HG02852 (cell line): ENCODE measurements at regions not wholly inside any gene's neighbourhood (a gene's known extent, or its start where the extent isn't known, plus 50 kb on each side); places are given as distances from the start of the nearest gene placed in this dataset.

Source experiments
- ATAC-seq: cut with Tn5 transposase; IDR thresholded peaks from one replicate; pipeline ENCODE4 v1.9.1; 2021; ENCODE audit warnings: mild to moderate bottlenecking, moderate library complexity; ENCODE audit not compliant: unreplicated experiment

DNA sequence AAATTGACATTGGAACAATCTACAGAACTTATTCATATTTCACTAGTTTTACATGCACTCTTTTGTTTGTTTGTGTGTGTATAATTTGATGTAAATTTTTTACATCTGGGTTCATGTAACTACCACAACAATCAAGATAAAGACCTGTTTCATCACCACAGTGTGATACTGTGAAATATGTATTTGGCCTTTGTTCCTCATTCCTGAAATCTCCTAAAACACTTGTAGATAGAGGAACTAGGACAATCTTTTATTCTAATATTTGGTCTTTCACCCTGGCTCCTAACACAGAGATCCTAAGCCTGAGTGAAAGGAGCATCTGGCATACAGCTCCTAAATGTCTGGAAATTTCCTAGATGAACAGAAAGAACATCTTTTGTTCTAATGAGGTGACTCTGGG, 155.0 kb upstream of the GPR149 start:
- ATAC-seq: no peak

DNA sequence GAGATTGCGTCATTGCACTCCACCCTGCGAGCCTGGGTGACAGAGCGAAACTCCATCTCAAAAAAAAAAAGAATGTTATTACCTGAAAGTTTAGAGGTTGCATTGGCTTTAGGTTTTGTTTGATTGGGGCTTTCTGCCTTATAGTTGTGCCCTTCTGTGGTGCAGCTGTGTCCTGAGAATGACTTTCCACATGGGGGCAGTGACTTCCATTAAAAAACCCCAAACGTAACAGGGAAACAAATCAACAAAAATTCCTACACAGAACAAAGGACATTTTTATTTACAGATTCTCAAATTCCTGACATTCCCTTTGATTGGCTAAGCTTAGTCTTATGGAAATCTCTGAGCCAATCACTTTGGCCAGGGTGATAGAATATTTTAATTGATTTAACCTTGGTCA, 154.1 kb upstream of the GPR149 start:
- no peak for ATAC-seq

DNA sequence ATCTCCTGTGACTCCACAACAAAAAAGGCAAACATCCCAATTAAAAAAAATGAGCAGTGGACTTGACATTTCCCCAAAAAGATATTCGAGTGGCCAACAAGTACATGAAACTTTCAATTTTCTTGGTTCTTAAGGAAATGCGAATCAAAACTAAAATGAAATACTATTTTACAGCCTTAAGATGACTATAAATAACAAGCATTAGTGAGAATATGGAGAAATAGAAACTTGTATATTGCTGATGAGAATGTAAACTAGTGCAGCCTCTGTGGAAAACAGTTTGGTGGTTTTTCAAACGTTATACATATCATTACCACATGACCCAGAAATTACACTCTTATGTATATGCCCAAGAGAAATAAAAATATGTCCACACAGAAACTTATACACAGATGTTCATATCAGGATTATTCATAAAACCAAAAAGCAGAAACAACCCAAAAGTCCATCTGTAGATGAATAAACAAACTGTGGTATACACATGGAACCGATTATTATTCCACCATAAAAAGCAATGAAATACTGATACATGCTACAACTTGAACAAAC, 153.2 kb upstream of the GPR149 start:
- ATAC-seq: no peak

DNA sequence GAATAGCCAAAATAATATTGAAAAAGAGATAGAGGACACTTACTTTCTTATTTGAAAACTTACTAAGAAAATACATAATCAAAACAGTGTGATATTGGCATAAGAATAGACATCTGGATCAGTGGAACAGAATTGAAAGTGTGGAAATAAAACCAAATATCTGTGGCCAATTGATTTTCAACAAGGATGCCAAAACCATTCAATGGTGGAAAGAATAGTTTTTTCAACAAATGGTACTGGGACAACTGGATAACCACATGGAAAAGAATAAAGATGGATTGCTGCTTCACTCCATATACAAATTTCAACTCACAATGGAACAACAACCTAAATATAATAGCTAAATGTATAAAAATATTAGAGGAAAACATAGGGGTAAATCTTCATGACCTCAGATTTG, 152.5 kb upstream of the GPR149 start:
- ATAC-seq: no peak

DNA sequence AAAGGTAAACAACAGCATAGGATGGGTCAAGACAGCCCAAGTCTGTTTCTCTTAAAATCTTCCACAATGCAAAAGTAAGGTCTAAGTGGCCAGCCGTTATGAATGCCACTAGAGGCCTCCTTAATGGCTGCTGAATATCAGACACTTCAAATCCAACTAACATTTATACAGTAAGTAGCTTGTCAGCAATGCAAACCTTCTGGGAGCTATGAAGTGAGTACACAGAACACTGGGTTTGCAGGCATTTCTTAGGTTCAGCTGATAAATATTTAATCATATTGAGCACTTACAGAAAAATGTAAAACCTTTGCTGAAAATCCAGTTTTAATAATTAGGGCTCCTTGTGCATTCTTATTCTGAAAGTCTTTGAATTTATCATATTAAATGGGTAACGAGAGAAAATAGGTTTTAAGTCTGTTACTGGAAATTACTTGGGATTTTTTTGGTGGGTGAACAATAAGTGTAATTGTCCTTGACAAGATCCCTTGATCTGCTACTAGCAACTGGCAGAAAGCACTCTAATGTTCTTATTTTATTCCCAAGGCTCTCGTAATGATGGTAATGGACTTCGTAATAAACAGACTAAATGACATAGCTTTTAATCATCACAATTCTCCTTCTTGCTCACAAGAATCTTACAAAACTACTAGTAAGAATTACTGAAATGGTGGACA, 141.7 kb upstream of the GPR149 start:
- ATAC-seq: no peak

DNA sequence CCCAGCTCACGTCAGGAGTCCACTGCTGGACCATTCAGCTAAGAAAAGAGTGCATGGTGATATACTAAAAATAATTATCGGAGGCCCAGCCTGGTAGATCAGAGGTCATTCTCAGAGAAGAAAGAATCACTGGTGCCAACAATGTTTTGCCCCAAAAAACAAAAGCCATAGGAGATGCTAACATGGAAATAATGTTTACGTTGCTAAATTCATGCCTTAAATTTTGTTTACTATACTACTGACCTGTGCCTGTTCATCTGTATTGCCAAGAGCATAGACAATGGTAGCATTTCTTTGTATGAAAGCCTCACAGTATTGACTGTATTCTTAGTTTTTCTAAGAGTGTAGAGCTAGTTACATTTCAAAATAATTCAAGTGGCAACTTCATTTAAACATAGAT, 138.1 kb upstream of the GPR149 start:
- no peak for ATAC-seq

DNA sequence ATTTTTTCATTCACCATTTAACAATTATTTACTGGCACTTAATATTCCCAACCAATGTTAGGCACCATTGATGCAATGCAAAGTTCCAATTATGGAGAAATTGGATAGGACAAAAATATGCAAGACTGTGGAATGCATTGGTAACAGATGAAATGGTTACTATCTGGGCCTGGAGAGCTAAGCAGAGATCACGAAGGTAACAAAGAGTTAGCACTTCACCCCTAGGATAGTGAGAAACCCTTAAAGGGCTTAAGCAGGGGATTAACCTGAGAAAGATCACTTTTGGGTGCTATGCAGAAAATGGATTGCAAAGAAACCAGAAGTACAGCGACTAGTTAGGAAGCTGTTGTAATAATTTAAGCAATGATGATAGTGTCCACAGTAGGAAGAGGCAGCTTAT, 129.6 kb upstream of the GPR149 start:
- ATAC-seq: no peak

DNA sequence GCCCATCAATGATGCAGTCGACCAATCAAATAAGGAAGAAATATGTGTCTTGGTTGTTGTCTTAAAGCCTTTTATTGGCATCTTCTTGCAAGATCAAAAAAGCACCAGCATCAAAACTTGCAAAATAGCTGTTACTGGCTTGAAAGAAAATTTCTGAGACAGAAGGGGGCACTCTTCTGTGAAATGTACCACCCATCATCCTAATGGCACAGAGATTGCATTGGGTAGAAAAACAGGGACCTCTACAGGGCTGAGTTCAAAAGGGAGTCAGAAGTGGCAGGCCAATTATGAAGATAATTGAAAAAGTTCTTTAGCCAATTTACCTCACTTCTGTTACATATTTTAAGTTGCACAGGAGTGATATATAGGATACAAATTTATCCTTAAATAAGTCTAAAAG, 122.3 kb upstream of the GPR149 start:
- no peak for ATAC-seq

DNA sequence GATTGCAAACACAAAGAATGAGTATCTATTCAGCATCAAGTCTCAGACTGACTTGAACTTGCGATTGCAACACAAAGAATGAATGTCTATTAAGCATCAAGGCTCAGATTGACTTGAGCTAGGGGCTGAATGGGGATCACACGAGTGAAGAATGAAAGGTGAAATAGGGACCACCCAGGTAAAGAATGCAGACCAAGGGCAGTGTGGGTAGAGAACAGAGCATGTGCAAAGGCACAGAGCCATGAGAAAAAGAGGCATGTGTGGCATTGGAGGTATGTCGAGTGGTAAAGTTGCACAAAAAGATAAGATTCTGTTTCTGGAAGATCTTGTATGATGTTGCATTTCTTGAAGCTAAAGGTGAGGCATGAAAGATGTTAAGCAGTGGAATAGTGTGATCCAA, 119.4 kb upstream of the GPR149 start:
- no peak for ATAC-seq

DNA sequence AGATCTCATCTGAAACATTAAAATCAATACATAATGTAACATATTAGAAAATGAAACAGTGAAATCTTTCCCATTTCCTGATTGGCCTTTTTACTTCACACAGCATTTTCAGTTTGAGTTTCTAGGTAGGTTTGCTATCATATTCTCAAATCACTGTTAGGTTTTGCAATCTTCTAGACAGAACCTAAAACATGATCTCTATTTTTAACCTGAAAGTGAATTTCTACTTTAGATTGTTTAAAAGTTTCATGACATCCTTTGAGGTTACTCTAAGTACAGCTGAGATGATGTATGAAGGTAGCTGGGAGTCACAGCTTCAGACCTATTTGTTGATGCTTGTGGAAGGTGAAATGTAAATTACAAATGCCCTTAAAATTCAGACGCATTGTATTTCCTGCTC, 118.4 kb upstream of the GPR149 start:
- peak; percentile 58 for ATAC-seq

DNA sequence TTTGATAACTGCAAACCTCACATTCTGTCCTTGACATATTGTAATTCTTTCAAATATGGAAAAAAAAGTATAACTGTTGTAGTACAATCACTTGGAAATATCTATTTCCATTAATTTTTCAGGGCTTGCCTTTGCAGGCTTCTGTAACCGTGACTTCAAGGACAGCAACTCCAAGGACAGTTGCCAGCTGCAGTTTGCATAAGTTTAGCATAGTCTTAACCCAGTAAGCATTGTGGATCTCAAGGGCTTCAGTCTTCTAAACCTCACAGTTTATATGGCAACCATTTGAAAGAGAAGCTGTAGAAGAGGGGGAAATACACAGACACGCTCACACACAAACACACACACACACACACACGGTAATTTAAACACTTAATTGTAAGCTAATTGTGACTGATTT, 112.8 kb upstream of the GPR149 start:
- no peak for ATAC-seq

DNA sequence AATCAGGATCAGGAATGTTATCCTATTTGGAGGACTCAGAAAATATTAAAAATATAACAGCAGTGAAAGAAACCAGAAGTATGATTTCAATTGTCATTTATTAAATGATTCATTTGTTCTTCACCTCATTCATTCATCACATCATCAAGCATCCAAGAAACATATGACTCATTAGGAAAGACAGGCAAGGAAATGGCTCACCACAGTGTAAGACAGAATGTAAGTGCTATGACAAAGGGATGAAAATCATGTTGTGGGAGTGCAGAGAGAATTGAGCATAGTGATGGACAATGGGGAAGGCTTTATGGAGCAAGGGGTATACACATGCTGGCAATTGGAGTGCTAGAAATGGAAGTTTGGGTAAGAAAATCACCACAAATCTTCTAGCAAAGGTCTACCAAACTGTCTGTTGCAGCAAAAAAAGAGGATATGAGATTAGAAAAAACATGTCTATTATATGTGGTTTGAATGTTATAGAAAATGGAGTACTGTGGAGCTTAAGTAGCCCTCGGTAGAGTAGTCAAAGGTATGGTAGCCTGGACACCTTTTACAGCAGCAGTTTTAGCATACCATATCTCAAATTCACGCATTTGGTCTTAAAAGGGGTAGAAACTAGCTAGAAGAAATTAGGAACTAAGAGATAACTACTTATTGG, 111.1 kb upstream of the GPR149 start:
- peak; percentile 51 for ATAC-seq

DNA sequence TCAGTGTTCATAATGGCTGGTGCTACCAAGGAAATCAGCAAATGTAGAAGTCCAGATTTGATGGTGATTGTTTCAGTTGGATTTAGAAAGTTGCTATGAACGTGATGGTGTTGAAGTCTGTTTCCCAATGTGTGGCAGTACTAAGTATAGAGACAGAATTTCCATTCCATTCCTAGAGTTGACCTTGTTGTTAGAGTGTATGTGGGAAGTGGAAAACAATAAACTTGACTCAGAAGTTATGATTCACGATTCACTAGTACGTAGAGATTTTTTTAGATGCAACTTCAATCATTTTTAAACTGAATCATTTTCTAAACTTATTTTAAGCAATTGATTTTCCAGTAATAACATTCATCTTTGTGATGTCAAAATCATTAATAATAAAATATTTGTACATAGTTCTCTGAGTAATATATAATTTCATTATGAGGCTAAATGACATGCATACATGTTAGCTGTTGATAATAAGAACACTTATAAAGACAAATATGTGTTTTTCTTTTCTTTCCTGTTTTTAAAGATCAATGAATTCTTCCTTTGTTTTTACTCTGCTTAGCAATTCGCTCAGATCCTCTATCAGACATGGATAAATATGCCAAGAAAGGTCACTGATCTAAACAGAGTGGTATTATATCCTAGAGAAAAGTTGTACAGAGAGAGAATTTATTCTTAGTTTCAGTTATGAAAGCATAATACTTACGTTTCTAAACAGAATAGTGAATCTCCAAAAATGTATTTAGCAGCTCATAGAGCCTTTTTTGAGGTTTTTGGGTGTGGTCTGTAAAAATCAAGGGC, 108.8 kb upstream of the GPR149 start:
- ATAC-seq: no peak

DNA sequence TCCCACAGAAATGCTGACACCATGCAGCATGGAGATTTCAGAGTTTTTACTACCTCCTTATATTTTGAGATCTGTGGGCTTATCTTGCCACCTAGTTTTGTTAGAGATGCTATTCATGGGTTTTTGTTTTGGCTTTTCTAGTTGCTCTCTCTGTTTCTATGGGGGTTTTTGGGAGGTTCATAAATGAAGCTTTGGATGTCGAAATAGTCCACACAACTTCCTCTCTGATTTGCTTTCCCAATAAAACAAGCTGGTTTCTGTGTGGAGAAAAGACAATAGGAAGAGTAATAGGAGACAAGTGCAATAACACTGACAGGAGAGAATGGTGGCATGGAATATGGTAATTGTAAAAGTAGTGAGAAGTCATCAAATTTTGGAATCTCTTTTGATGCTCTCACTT, 106.8 kb upstream of the GPR149 start:
- no peak for ATAC-seq

DNA sequence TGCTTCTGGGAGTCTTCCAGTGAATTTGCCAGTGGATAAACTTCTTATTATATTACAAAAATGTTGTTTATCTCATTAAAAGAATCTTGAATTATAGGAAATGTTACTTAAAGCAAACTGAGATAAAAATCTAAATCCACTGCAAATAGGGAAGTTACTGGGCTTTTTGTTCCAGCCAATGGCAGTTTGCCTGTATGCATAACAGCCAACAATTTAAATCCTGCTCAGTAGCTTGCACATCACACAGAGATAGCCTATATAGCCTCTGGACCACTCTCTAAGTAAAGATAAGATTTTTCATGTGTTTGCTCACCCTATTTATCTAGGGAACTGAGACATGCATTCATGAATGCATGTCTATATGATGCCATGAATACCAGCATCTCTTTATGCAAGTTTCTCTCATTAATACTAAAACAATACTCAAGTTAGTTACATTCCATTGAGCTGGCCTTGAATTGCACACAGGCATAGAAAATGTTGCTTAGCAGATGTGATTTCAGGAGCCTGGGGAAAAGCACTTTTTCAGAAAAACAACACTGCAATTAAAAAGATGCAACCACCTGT, 92.1 kb upstream of the GPR149 start:
- no peak for ATAC-seq

DNA sequence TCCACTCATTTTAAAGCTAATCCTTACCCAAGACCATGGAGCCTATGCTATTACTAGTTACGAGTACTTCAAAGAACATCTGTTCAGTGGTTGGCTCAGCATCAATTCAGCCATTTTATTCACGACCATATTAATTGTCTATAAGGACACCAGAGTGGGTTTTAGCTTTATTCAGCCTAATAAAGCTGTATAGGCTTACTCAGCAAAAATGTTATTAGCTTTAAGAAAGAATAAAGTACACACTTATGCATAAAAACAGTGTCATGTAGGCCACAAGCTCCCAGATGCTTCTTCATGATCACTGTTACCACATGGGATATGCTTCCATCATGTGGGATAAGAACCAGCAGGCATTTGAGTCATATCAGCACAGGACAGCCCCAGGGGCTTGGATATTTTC, 87.4 kb upstream of the GPR149 start:
- ATAC-seq: no peak

DNA sequence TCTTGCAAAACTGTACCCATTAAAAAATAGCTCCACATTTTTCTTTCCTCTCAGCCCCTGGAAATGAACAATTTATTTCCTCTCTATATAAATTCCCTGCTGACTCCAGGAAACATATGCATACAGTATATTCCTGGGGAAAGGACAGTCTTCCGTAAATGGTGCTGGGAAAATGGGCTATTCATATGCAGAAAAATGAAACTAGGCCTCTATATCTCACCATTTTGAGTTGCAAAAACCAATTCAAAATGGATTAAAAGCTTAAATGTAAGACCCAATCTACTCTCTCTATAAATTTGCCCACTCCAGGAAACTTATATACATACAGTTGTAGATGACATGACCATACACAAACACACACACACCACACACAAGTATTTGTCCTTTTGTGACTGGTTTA, 85.9 kb upstream of the GPR149 start:
- ATAC-seq: no peak

DNA sequence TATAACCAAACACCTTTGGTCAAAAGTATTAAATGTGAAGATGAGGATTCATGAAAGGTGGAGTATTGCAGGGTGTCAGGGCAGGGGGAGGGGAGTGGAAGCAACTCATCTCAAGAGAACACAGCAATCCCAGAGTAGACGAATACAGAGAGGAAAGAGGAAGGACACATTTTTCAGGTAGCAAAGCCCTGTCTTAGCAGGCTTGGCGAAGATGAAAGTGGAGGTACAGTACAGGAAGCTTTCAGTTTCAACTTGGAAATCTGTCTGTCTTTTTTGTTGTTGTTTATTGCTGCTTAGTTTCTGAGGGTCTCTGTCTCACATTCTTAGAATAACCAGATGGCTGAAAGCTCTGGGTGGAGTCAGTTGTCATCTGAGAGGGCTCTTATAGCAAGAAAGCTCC, 80.8 kb upstream of the GPR149 start:
- ATAC-seq: no peak

DNA sequence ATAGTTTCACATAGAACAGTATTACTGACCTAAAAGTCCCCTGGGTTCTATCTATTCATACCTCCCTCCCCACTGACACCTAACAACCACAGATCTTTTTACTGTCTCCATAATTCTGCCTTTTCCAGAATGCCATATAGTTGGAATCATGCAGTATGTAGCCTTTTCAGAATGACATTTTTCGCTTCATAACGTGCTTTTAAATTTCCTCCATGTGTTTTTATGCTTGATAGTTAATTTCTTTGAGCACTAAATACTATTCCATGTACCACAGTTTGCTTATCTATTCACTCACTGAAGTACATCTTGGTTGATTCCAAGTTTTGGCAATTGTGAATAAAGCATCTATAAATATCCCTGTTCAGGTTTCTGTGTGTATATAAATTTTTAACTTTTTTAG, 77.7 kb upstream of the GPR149 start:
- ATAC-seq: no peak

DNA sequence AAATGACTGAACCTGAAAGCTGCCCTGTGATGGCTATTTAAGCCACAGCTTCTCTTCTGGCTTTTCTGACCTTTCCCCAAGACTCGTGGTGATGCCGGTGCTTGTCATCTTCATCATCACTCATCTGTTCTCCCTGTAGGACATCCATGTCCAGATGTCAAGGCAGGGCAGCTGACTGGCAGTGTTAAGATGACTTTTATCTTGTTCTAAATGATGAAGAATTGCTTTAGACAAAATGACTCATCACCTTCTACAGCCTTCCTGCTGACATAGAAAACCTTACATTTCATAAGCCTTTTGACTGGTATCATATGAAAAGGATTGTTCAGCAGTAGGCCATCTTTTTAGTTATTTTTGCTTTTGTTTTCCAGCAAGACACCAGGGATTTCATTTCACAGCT, 67.0 kb upstream of the GPR149 start:
- no peak for ATAC-seq

DNA sequence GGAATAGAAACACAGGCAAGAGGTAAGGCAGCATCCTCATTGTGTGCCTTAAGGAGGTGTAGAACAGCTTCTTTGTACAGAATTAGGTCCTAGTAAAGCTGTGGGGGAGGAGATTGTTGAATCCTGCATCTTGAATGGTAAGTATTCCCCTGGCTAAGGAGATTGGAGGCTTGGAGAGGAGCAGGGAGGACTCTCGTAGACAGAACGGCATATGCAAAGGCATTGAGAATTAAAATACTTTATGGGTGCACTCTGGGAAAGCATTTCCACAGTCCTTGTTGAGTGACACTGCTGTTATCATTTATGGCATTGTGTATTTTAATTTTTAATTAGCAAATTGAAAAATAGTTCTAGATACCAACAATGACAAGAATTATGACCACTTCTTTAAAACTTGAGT, 66.5 kb upstream of the GPR149 start:
- no peak for ATAC-seq

DNA sequence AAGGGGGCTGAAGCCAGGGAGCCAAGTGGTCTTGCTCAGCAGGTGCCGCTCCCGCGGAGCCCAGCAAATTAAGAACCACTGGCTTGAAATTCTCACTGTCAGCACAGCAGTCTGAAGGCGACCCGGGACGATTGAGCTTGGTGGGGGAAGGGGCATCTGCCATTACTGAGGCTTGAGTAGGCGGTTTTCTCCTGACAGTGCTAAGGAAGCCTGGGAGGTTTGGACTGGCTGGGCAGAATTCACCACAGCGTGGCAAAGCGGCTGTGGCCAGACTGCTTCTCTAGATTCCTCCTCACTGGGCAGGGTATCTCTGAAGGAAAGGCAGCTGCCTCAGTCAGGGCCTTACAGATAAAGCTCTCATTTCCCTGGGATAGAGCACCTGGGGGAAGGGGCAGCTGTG, 57.0 kb upstream of the GPR149 start:
- ATAC-seq: no peak
